GM12878 (cell line): ENCODE measurements at regions not wholly inside any gene's neighbourhood (a gene's known extent, or its start where the extent isn't known, plus 50 kb on each side); places are given as distances from the start of the nearest gene placed in this dataset.

Experiments
- ATAC-seq: fragments of 200-7000 bp; cut with Tn5 transposase; 3 replicates; pipeline ENCODE4 v1.9.1; 2020; ENCODE audit warnings: mild to moderate bottlenecking, moderate library complexity
- BruUV-seq: library from RNA; stranded (reverse); fragments of 400-500 nt; replicated peaks from 2 replicates; lab custom pipeline; 2021; lab: Mats Ljungman, UMichigan
- CTCF ChIA-PET: fragments of 300-600 bp; sonication (Branson Sonifier 250); formaldehyde crosslinking; extraction: SDS; loops from one replicate; lab custom pipeline; 2021; ENCODE audit warnings: inconsistent platforms; lab: Yijun Ruan, JAX
- POLR2A ChIA-PET: fragments of 350-600 bp; formaldehyde crosslinking; extraction: SDS; loops from one replicate; lab custom pipeline; 2021; ENCODE audit warnings: inconsistent platforms; lab: Charles Lee
- RAD21 ChIA-PET: fragments of 300-600 bp; sonication (Branson Sonifier 250); formaldehyde crosslinking; loops from one replicate; lab custom pipeline; 2023; ENCODE audit warnings: antibody characterized with exemption; ENCODE audit not compliant: unreplicated experiment; lab: Charles Lee
- SMC1A ChIA-PET: fragments of 300-600 bp; sonication (Branson Sonifier 250); formaldehyde crosslinking; loops from one replicate; lab custom pipeline; 2023; ENCODE audit not compliant: unreplicated experiment, uncharacterized antibody; lab: Charles Lee
- DNase-seq: peaks from one replicate; pipeline ENCODE4 v3.0.0-alpha.2; 2011; ENCODE audit warnings: low read depth, low spot score
- FAIRE-seq: peaks from 3 replicates; lab custom pipeline; 2011; peaks lifted over from hg19 to GRCh38; lab: Jason Lieb, UNC
- H2AFZ ChIP-seq: 2 replicates; pipeline ENCODE4 v1.6.0; 2011; ENCODE audit warnings: low read depth, low read length, control low read depth; ENCODE audit not compliant: control insufficient read depth
- H3K27ac ChIP-seq: 2 replicates; pipeline ENCODE4 v1.5.1; 2011; ENCODE audit warnings: control low read depth; ENCODE audit not compliant: control insufficient read depth, insufficient read depth
- H3K27me3 ChIP-seq, 2 experiments: replicated peaks in 1 of 2; 2 replicates each; pipeline versions ENCODE4 v1.6.0 to v1.6.1; 2011; ENCODE audit warnings: low read length in 1 of 2; ENCODE audit not compliant: control insufficient read depth in 2 of 2, insufficient read depth in 2 of 2
- H3K36me3 ChIP-seq, 2 experiments: 2 replicates each; pipeline ENCODE4 v1.5.1; 2011; ENCODE audit warnings: low read length in 1 of 2; ENCODE audit not compliant: control insufficient read depth in 2 of 2, insufficient read depth in 2 of 2
- H3K4me1 ChIP-seq: 2 replicates; pipeline ENCODE4 v1.6.1; 2011; ENCODE audit warnings: mild to moderate bottlenecking, low read length, moderate library complexity, mixed read lengths; ENCODE audit not compliant: control insufficient read depth, insufficient read depth
- H3K4me2 ChIP-seq: 2 replicates; pipeline ENCODE4 v1.6.0; 2011; ENCODE audit warnings: control low read depth; ENCODE audit not compliant: control insufficient read depth, insufficient read depth
- H3K4me3 ChIP-seq: fragments of 200-600 bp; sonication (generic); 2 replicates; pipeline ENCODE4 v1.5.1; 2016
- H3K79me2 ChIP-seq: 2 replicates; pipeline ENCODE4 v1.6.0; 2011; ENCODE audit warnings: low read length; ENCODE audit not compliant: control insufficient read depth, insufficient read depth
- H3K9ac ChIP-seq: 2 replicates; pipeline ENCODE4 v1.8.0; 2011; ENCODE audit warnings: low read length, control low read depth, mixed read lengths; ENCODE audit not compliant: control insufficient read depth, insufficient read depth
- H3K9me3 ChIP-seq: replicated peaks from 3 replicates; pipeline ENCODE4 v1.5.1; 2011; ENCODE audit warnings: mild to moderate bottlenecking, low read length; ENCODE audit not compliant: control insufficient read depth, insufficient read depth
- H4K20me1 ChIP-seq: 2 replicates; pipeline ENCODE4 v1.6.0; 2011; ENCODE audit not compliant: control insufficient read depth, insufficient read depth
- CBFB ChIP-seq: IDR thresholded peaks from 2 replicates; pipeline ENCODE4 v1.6.1; 2016; ENCODE audit warnings: antibody characterized with exemption, low read depth
- E4F1 ChIP-seq: fragments of 450-650 bp; IDR thresholded peaks from 2 replicates; pipeline ENCODE4 v1.6.1; 2018; ENCODE audit warnings: borderline replicate concordance, mild to moderate bottlenecking; ENCODE audit not compliant: partially characterized antibody
- FOXK2 ChIP-seq: fragments of 450-650 bp; IDR thresholded peaks from 2 replicates; pipeline ENCODE4 v1.6.1; 2017; ENCODE audit warnings: mild to moderate bottlenecking, moderate library complexity
- MLLT1 ChIP-seq: fragments of 450-650 bp; IDR thresholded peaks from 2 replicates; pipeline ENCODE4 v1.6.1; 2016; ENCODE audit warnings: mild to moderate bottlenecking
- POLR2A ChIP-seq: IDR thresholded peaks from 2 replicates; pipeline ENCODE4 v1.6.1; 2011; ENCODE audit warnings: low read depth, mild to moderate bottlenecking, low read length
- POLR2AphosphoS5 ChIP-seq: IDR thresholded peaks from 2 replicates; pipeline ENCODE4 v1.6.1; 2011; ENCODE audit warnings: mild to moderate bottlenecking, low read length, inconsistent platforms
- PRDM15 ChIP-seq: fragments of 450-650 bp; formaldehyde crosslinking; IDR thresholded peaks from 2 replicates; pipeline ENCODE4 v1.4.0; 2020; ENCODE audit warnings: mild to moderate bottlenecking, moderate library complexity
- STAT3 ChIP-seq: IDR thresholded peaks from 2 replicates; pipeline ENCODE4 v1.6.1; 2011; ENCODE audit warnings: low read depth, low read length, improper control_type of control experiment
- ZNF592 ChIP-seq: fragments of 450-650 bp; IDR thresholded peaks from 2 replicates; pipeline ENCODE4 v1.6.1; 2017; ENCODE audit warnings: mild to moderate bottlenecking, moderate library complexity
- WGBS: methylation state at CpG from one replicate; pipeline ENCODE4 v1.1.6; 2016; ENCODE audit warnings: low lambda C conversion rate; ENCODE audit not compliant: insufficient replicate concordance, insufficient coverage; ENCODE audit errors: missing lambda C conversion rate; 5-methylcytosine and 5-hydroxymethylcytosine counted together
- in situ Hi-C: fragments of 300-500 bp; cut with MboI; formaldehyde crosslinking; loops from 9 replicates; pipeline ENCODE4 v1.14.3; 2018; ENCODE audit warnings: mixed read lengths
- intact Hi-C: fragments of 100-400 bp; cut with micrococcal nuclease; formaldehyde crosslinking; loops from one replicate; pipeline ENCODE4 v1.14.2; 2022; ENCODE audit not compliant: unreplicated experiment

GRCh38 chr13:47796816-47797215 lies 204.3 kb downstream of the SUCLA2 start:
- no peaks in the 10 kb centered on the region for H4K20me1 ChIP-seq
- H3K4me3 ChIP-seq: no peak overlapping the region
- RAD21 ChIA-PET: no interaction called here
- no peaks in the 10 kb centered on the region for H3K27me3 ChIP-seq
- H3K4me2 ChIP-seq: no peak overlapping the region
- FAIRE-seq (no peak), DNase-seq (no peak), ATAC-seq (no peak)
- H3K4me1 ChIP-seq: no peaks in the 10 kb centered on the region
- WGBS: 48% methylated on average over 10 of the region's 10 CpGs
- CTCF ChIA-PET: no interaction called here
- no peak overlapping the region for H3K27ac ChIP-seq
- H3K9ac ChIP-seq: no peak overlapping the region
- H3K36me3 ChIP-seq: no peaks in the 10 kb centered on the region
- BruUV-seq: no TSS peak
- no peak overlapping the region for H2AFZ ChIP-seq
- intact Hi-C loops: loop anchor here (10.0 kb wide), 2 partner anchors 278 to 968 kb away; no protein-coding TSS in a partner anchor
- in situ Hi-C loops: no loop called here
- no peaks in the 10 kb centered on the region for H3K79me2 ChIP-seq
- no peaks in the 10 kb centered on the region; the same call in 2 of the 3 replicates for H3K9me3 ChIP-seq
- SMC1A ChIA-PET: no interaction called here
- POLR2A ChIA-PET: no interaction called here
- TF ChIP-seq POLR2A: no peak
- no peak for TF ChIP-seq FOXK2
- TF ChIP-seq ZNF592: no peak
- no peak for TF ChIP-seq E4F1
- TF ChIP-seq MLLT1: no peak
- TF ChIP-seq POLR2AphosphoS5: no peak
- no peak for TF ChIP-seq STAT3
- TF ChIP-seq CBFB: no peak
- no peak for TF ChIP-seq PRDM15
